Endodermal cell (in vitro differentiated cells): ENCODE measurements at regions not wholly inside any gene's neighbourhood (a gene's known extent, or its start where the extent isn't known, plus 50 kb on each side); places are given as distances from the start of the nearest gene placed in this dataset.

ENCODE experiments used
- DNase-seq: peaks from one replicate; pipeline ENCODE4 v3.0.0-alpha.2; 2017
- H3K27ac ChIP-seq: 2 replicates; pipeline ENCODE4 v1.5.1; 2013; ENCODE audit warnings: mild to moderate bottlenecking, low read depth, low read length, moderate library complexity
- H3K27me3 ChIP-seq: 2 replicates; pipeline ENCODE4 v1.6.1; 2013; ENCODE audit warnings: mild to moderate bottlenecking, low read length, moderate library complexity; ENCODE audit not compliant: insufficient read depth, control insufficient read depth, poor library complexity, severe bottlenecking
- H3K36me3 ChIP-seq: 2 replicates; pipeline ENCODE4 v1.7.0; 2013; ENCODE audit warnings: mild to moderate bottlenecking, low read length, moderate library complexity; ENCODE audit not compliant: control insufficient read depth, insufficient read depth
- H3K4me1 ChIP-seq: one replicate; pipeline ENCODE4 v1.7.0; 2013; ENCODE audit warnings: low read length; ENCODE audit not compliant: control insufficient read depth, insufficient read depth
- H3K4me3 ChIP-seq: 2 replicates; pipeline ENCODE4 v1.5.1; 2013; ENCODE audit warnings: mild to moderate bottlenecking, low read length, moderate library complexity
- H3K9ac ChIP-seq: 2 replicates; pipeline ENCODE4 v1.6.1; 2013; ENCODE audit warnings: mild to moderate bottlenecking, low read length, moderate library complexity; ENCODE audit not compliant: poor library complexity, severe bottlenecking; ENCODE audit errors: extremely low read depth
- H3K9me3 ChIP-seq: 2 replicates; pipeline ENCODE4 v1.6.1; 2013; ENCODE audit warnings: mild to moderate bottlenecking, low read length, moderate library complexity; ENCODE audit not compliant: control insufficient read depth
- H3K27ac Mint-ChIP-seq: 2 replicates; pipeline ENCODE4 v1.8.0; 2020; ENCODE audit warnings: mixed read lengths
- H3K27me3 Mint-ChIP-seq: 2 replicates; pipeline ENCODE4 v1.8.0; 2021; ENCODE audit warnings: mild to moderate bottlenecking, mixed read lengths; ENCODE audit not compliant: insufficient read depth
- H3K36me3 Mint-ChIP-seq: 2 replicates; pipeline ENCODE4 v1.8.0; 2020; ENCODE audit warnings: low read depth, mixed read lengths
- H3K4me1 Mint-ChIP-seq: 2 replicates; pipeline ENCODE4 v1.8.0; 2020; ENCODE audit warnings: mixed read lengths
- H3K4me3 Mint-ChIP-seq: 2 replicates; pipeline ENCODE4 v1.8.0; 2020; ENCODE audit warnings: mild to moderate bottlenecking, moderate library complexity, mixed read lengths
- H3K9me3 Mint-ChIP-seq: 2 replicates; pipeline ENCODE4 v1.8.0; 2020; ENCODE audit warnings: mild to moderate bottlenecking, mixed read lengths
- CTCF ChIP-seq: fragments of 200-600 bp; sonication (generic); conservative IDR thresholded peaks from 2 replicates; pipeline ENCODE4 v1.5.0; 2021; ENCODE audit warnings: antibody characterized with exemption, mild to moderate bottlenecking
- WGBS, 2 experiments: methylation state at CpG; one replicate each; pipeline versions ENCODE4 v1.1.5 to v1.1.7; 2013; ENCODE audit warnings: missing lambda C conversion rate in 2 of 2, mixed read lengths in 1 of 2; ENCODE audit not compliant: insufficient coverage in 1 of 2, insufficient read length in 1 of 2; 5-methylcytosine and 5-hydroxymethylcytosine counted together

GRCh38 chr12:115377779-115378178 lies 693.8 kb upstream of the TBX3 start:
- no peak overlapping the region for H3K4me3 Mint-ChIP-seq
- no peak for TF ChIP-seq CTCF
- H3K4me1 Mint-ChIP-seq = peaks cover 18% of the 10 kb centered on the region
- Histone ChIP-seq H3K4me3 (no peak overlapping the region), H3K9ac (no peak overlapping the region), H3K27ac (no peak overlapping the region), H3K36me3 (no peaks in the 10 kb centered on the region), H3K9me3 (no peaks in the 10 kb centered on the region), H3K27me3 (peaks cover 57% of the 10 kb centered on the region), H3K4me1 (no peaks in the 10 kb centered on the region)
- no peaks in the 10 kb centered on the region for H3K36me3 Mint-ChIP-seq
- no peak overlapping the region for H3K27ac Mint-ChIP-seq
- H3K27me3 Mint-ChIP-seq = peaks cover 72% of the 10 kb centered on the region
- DNase-seq = no peak
- 91 to 94% methylated on average over 2 to 5 of the region's 7 CpGs for WGBS, 2 experiments
- H3K9me3 Mint-ChIP-seq = peaks cover 7% of the 10 kb centered on the region

GRCh38 chr12:115377230-115377629 lies 693.3 kb upstream of the TBX3 start:
- TF ChIP-seq CTCF = no peak
- no peak for DNase-seq
- Histone ChIP-seq H3K36me3 (no peaks in the 10 kb centered on the region), H3K4me3 (no peak overlapping the region), H3K27me3 (peaks cover 63% of the 10 kb centered on the region), H3K27ac (no peak overlapping the region), H3K4me1 (no peaks in the 10 kb centered on the region), H3K9me3 (no peaks in the 10 kb centered on the region), H3K9ac (no peak overlapping the region)
- Mint-ChIP-seq H3K4me3 (no peak overlapping the region), H3K27me3 (peaks cover 72% of the 10 kb centered on the region), H3K4me1 (peaks cover 18% of the 10 kb centered on the region), H3K36me3 (no peaks in the 10 kb centered on the region), H3K9me3 (peaks cover 7% of the 10 kb centered on the region), H3K27ac (no peak overlapping the region)
- 94 to 97% methylated on average over 3 to 8 of the region's 8 CpGs for WGBS, 2 experiments

DNA sequence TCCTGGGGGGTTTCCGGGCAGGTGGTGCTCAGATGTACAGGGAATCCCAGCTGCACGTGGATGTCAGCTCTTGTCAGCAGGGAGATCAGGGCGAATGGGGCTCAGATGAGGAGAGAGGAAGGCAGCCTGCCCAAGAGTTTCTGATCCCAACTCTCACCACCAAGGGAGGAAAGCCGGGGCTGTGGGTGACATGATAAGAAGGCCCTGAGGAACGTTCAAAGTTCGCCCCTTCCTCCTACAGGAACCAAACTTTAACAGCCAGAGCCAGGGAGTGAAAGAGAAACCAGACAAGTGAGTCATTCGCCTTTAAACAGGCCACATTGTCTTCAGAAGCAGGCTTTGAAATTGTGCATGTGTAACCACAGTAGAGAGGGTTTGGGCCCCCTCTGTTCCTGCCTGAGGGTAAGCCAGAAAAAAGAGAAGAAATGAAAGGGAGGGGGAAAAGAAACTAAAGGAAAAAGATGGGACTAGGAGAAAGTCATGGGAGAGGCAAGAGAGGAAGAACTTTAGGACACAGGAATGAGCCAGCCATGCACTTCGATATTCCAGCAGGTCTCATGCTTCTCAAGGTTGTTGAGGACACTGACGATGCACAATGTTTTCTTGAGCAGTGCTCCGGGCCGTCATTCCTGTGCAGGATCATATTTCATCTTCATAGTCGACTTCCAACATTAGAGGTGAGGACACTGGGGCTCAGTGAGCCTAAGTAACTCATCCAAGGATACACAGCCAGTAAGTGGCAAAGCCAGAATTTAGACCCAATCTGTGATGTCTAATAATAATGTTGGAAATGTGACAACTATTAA lies 691.4 kb upstream of the TBX3 start:
- DNase-seq = peak; percentile 57
- H3K9me3 ChIP-seq = no peaks in the 10 kb centered on the region
- peaks cover 59% of the 10 kb centered on the region for H3K27me3 ChIP-seq
- no peaks in the 10 kb centered on the region for H3K36me3 ChIP-seq
- Mint-ChIP-seq H3K27ac (peak overlapping the region; percentile 32), H3K4me3 (no peak overlapping the region), H3K9me3 (peaks cover 7% of the 10 kb centered on the region), H3K27me3 (peaks cover 68% of the 10 kb centered on the region), H3K36me3 (no peaks in the 10 kb centered on the region), H3K4me1 (peaks cover 28% of the 10 kb centered on the region)
- no peak overlapping the region for H3K4me3 ChIP-seq
- no peak for TF ChIP-seq CTCF
- 72 to 85% methylated on average over 4 to 12 of the region's 12 CpGs for WGBS, 2 experiments
- no peak overlapping the region for H3K9ac ChIP-seq
- H3K4me1 ChIP-seq = peaks cover 2% of the 10 kb centered on the region
- no peak overlapping the region for H3K27ac ChIP-seq
